Astrocyte of the spinal cord (primary cell): ENCODE measurements at regions not wholly inside any gene's neighbourhood (a gene's known extent, or its start where the extent isn't known, plus 50 kb on each side); places are given as distances from the start of the nearest gene placed in this dataset.

Experiments used
- DNase-seq: peaks from one replicate; pipeline ENCODE4 v3.0.0; 2011; ENCODE audit warnings: low read depth, low spot score
- H3K4me3 ChIP-seq: 2 replicates; pipeline ENCODE4 v1.5.1; 2011; ENCODE audit warnings: low read depth, mild to moderate bottlenecking, low read length, moderate library complexity
- CTCF ChIP-seq: IDR thresholded peaks from 2 replicates; pipeline ENCODE4 v1.5.1; 2012; ENCODE audit warnings: low read depth, mild to moderate bottlenecking, low read length, inconsistent platforms
- in situ Hi-C: cut with HindIII; loops from 2 replicates; pipeline ENCODE4 v1.10.0; 2017; ENCODE audit warnings: low sequenced_read_pairs

DNA sequence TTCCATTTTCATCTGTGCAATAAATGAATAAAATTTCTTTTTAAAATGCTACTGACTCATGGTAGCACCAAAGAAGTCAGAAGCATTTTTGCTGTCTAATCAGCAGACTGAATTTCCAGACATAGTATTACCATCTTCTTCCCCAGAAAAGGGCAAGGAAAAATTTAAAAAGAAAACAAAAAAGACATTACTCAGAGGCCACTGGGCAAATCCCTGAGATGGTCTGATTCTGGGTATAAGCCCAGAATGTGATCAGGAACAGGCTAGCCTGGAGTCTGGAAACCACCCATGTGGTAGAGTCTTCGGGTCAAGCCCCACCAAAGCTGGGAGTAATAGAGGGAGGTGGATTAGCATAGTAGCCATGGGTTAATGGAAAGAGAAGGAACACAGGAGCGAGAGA is 342.8 kb downstream of the FBXW7 start:
- no peak for DNase-seq

GRCh38 chr4:152190907-152191306 is 345.0 kb downstream of the FBXW7 start:
- in situ Hi-C loops: no loop called here
- no peak for DNase-seq
- H3K4me3 ChIP-seq: no peak overlapping the region
- no peak for TF ChIP-seq CTCF

More for the DNA sequence above, 342.8 kb downstream of the FBXW7 start:
- no peak for TF ChIP-seq CTCF
- no peak overlapping the region for H3K4me3 ChIP-seq
- in situ Hi-C loops: no loop called here

DNA sequence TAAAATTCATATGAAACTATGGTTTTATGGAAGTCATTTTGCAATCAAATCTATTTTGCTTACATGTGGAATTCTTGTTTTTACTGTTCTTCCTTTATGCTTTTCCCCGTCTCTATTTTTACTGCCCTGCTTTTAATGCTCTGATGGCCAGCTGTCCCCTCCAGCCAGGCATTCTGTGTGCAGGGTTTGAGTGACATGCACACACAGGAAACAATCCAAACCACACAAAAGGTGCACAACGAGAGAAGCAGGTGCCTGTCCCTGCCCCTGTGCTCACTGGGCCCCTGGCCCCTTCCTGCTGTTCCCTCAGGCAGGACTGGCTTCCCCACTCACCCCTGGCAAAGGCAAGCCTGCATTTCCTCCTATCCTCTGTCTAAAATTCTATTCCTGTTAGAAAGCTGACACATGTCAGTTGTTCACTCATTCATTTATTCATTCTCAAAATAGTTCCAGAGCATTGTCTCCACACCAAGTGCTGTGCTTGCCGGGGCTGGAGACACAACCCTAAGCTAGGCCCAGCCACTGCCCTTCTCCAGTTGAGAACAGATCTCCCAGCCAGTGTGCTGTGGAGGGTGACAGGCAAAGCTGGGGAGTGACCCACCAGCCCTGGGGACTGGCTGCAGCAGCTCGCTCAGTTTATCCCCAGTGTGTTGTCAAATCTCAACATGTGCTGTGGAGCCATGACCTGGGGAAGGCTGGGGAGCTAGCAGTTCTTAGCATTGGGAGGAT is 346.3 kb downstream of the FBXW7 start:
- DNase-seq: no peak
- no peak overlapping the region for H3K4me3 ChIP-seq
- in situ Hi-C loops: no loop called here
- no peak for TF ChIP-seq CTCF

DNA sequence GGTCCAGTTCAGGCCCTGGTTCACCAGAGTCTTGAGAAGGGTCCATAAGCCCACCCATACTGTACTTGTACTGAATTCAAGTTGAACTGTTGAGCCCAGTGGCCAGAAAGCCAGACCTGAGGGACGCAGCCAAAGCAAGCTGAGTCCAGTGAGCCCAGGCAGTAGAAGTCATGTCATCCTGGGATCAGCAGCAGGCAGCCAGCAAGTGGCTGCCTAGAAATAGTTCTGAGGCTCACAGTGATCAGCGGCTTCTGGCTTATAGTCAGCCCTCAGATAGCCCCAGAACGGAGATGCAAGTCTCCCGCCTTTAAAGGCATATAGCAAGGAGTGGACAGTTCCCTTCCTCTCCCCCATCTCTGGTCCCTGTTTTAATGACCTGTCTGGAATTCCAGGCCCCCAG is 347.1 kb downstream of the FBXW7 start:
- in situ Hi-C loops: no loop called here

GRCh38 chr4:152187693-152188092 is 348.2 kb downstream of the FBXW7 start:
- TF ChIP-seq CTCF: no peak

More for the DNA sequence above, 347.1 kb downstream of the FBXW7 start:
- DNase-seq: no peak
- no peak for TF ChIP-seq CTCF
- H3K4me3 ChIP-seq: no peak overlapping the region

DNA sequence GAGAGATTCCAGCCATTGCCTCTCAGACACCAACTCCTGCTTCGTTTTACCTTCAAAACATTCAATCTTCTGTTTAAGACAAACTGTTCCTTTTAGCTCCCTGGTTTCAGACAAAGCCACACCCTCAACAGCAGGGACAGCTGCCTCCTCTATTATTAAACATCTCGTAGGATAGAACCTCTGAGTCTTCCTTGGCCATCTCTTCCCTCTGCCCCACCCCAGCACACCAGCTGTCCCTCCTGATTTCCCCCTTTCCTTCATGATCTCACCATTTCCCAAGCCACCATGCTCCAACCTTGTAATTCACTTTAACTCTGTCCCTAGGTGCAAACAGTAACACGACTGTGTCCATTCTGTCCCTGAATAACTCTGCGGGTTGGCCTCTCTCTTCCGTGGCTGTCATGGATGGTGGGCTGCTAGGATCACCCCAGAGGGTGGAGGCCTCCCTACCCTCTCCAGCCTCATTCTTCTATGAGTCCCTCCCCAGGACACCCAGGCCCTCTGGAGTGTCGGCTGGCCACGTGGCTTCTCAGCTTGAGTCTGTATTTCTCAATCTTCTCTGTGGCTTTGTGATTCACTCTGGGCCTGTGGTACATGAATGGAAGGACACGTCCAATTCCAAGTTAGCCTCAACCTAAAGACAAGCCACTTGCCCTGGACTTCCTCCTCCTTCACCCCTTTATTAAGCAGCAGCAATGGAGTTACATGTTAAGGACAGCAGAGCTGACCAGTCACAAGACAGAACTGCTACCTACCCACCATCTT is 349.9 kb downstream of the FBXW7 start:
- in situ Hi-C loops: no loop called here
- no peak for DNase-seq
- no peak for TF ChIP-seq CTCF
- H3K4me3 ChIP-seq: no peak overlapping the region

More at GRCh38 chr4:152187693-152188092, 348.2 kb downstream of the FBXW7 start:
- H3K4me3 ChIP-seq: no peak overlapping the region
- peak; percentile 15 for DNase-seq
- in situ Hi-C loops: no loop called here
